ENCODE measurements at regions not wholly inside any gene's neighbourhood (a gene's known extent, or its start where the extent isn't known, plus 50 kb on each side); places are given as distances from the start of the nearest gene placed in this dataset.

- no peak for TF ChIP-seq EP300 (IDR thresholded peaks at IDR 0.05)
- TF ChIP-seq POLR2AphosphoS5 (IDR thresholded peaks at IDR 0.05) = no peak
- no peak for TF ChIP-seq CTCF (IDR thresholded peaks at IDR 0.05)
These were observed 1772.0 kb upstream of the FLRT2 start for GRCh38 chr14:83757916-83758315.

Measured in sigmoid colon (tissue), 4 donors.